COLO668 (cell line): ENCODE measurements at regions not wholly inside any gene's neighbourhood (a gene's known extent, or its start where the extent isn't known, plus 50 kb on each side); places are given as distances from the start of the nearest gene placed in this dataset.
"Not testable (repeated sequence)": the region's sequence is repeated elsewhere in the genome, so short reads cannot be mapped to it uniquely, and the experiment has no call there.

Source experiments
- DNase-seq: peaks from one replicate; lab custom pipeline; 2025; ENCODE audit not compliant: unreplicated experiment; lab: John Stamatoyannopoulos, UW

- DNase-seq = not testable (repeated sequence)
Observed at GRCh38 chr18:24624421-24624820, 164.0 kb downstream of the HRH4 start.

GRCh38 chr18:24627644-24628315, 167.3 kb downstream of the HRH4 start:
- DNase-seq = no peak

- DNase-seq = no peak
Observed at GRCh38 chr18:24628326-24628725, 167.9 kb downstream of the HRH4 start.

DNA sequence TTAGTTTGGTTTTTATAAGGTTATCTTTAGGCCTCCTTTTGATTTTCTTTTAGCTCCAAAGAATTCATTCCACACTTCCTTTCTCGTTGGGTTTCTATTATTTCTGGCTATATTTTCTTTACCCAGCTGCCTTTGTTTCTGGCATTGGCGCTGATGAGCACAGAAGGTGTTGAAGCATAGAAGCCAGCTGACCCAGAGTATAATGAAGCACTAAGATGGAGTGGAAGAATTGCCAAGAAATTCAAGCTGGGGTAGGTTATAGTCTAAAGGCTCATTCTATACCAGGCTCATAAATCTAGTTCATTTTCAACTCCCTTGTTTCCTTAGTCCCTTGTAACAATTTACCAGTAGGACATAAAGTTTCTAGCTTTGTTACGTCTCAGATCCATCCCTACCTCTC, 169.5 kb downstream of the HRH4 start:
- DNase-seq = no peak

DNA sequence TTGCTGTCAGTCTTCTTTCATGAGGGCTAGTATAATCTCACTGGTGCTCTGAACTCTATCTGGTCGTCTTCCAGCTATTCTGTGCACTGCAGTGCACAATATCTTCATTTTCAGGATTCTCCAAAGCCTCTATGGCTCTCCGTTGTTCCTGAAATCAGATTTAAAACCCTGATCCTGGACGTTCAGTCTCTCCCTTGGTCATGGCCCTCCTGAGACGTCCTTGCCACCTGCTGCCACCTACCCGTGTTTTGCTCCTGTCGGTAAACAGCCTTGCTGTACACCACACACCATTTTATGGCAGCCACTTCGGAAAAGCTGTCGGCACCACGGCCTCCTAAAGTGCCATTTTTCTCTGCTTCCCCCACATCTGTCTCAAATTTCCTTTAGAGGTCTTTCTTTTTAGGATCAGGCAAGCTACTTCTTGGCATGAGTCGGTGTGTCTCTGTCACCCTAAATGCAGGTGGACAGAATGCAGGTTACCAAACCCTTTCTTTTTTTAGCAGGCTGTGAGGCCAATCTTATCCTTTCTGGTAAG, 170.0 kb downstream of the HRH4 start:
- no peak for DNase-seq

GRCh38 chr18:24631243-24632025, 171.0 kb downstream of the HRH4 start:
- DNase-seq = no peak

GRCh38 chr18:24632158-24632988, 171.9 kb downstream of the HRH4 start:
- DNase-seq = no peak

GRCh38 chr18:24633121-24633520, 172.7 kb downstream of the HRH4 start:
- DNase-seq = no peak

- no peak for DNase-seq
Observed at GRCh38 chr18:24649571-24649970, 189.1 kb downstream of the HRH4 start.

- no peak for DNase-seq
Observed at GRCh38 chr18:24651434-24651833, 191.0 kb downstream of the HRH4 start.

DNA sequence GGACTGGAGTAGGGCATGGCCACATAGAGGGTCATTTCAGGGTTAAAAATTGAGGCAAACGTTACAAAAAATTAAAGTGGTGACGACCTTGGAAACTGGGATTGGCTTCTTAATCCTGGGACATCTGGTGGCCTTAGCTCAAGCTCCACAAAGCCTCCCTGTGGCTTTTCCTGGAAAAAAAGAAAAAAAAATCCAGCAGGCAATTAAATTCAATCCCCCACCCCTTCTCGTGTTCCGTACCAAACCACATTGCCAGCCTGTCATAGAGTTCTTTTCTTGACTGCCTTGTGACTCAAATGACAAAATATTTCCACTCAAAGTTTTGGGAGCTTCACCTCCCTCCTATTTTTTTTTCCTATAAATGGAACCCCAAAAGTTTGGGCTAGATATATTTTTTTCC, 195.6 kb downstream of the HRH4 start:
- DNase-seq = no peak

DNA sequence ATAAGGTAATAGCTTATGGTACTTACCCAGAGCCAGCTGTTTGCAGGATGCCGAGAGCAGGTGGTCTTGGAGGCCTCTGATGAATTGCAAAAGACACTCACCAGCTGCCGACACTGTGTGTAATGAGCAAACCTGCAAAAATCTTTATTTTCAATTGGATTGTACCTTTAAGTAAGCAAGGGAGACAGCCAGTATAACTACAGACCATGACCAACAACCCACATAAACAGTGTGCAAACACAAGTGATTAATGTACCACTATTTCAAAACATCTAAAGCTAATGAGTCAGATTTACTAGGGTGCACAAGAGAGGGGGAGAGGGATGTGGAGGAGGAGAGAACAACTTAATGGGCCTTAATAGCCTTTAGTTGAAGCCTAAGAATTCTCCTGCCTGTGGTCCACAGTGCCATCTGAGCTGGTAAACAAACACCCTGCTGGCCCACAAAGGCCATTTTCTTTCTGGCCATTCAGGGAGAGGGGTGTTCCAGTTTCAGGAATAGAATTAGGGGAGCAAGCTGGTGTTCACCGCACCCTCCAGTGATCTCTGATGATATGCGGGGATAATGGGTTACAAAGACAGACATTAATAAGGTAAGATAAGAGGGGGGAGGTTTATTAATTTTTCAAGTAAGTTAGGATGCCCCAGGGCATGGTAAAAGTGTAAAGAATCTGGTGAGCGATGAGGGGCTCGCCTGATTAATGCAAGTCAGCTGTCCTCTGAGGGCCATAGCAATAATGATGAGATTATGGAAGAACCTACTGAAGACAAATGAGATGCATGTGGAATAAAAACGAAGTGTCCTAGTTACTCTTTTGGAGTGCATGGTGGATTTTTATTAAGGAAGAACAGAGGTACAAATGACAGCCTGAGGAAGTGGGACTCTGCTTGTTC, 196.4 kb downstream of the HRH4 start:
- DNase-seq = peak; percentile 77

GRCh38 chr18:24657444-24657842, 197.0 kb downstream of the HRH4 start:
- peak; percentile 25 for DNase-seq

DNA sequence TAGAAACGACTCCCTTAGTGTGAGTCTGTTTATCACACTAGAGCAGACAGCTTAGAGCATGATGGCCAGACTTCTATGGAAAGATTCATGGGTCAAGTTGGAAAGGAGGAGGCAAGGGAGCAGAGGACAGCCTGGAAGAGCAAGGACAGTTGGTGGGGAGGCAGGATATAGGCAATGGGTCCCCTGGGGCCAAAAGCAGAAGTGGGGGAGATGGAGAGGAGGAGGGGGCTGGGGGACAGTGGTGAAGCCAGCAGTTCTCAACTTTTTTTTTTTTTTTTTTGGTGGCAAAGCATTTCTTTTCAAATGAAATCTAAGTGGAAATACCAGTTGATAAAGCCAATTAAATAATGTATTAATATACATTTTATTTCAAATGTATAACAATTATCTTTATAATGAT, 197.9 kb downstream of the HRH4 start:
- no peak for DNase-seq

- peak; percentile 66 for DNase-seq
Observed at GRCh38 chr18:24659827-24660720, 199.6 kb downstream of the HRH4 start.

DNA sequence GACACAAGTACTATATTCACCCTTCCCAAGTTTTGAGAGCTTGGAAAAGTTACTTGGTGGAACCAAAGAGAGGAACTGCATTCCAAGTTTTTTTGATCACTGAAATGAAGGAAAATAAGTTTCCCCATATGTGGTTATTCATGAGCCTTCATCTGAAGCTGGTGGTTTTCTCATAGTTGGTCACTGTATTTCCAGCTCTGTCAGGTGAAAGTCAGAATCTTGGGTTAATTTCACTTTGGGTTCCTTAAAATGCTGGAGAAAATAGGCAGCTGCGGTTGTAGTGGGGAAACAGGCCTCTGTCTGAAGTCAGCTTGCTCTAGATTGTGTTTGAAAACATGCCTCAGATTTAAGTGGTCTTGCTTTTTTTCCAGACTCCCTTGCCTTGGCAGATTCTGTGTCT, 200.5 kb downstream of the HRH4 start:
- no peak for DNase-seq

- DNase-seq = no peak
Observed at GRCh38 chr18:24662412-24662821, 202.0 kb downstream of the HRH4 start.

- no peak for DNase-seq
Observed at GRCh38 chr18:24663026-24663425, 202.6 kb downstream of the HRH4 start.

- no peak for DNase-seq
Observed at GRCh38 chr18:24669015-24669414, 208.6 kb downstream of the HRH4 start.
